Activated T-cell treated with anti-CD3 and anti-CD28 coated beads, Interleukin-2, amount 50 U/mL, for 72 hours (primary cell): ENCODE measurements at regions not wholly inside any gene's neighbourhood (a gene's known extent, or its start where the extent isn't known, plus 50 kb on each side); places are given as distances from the start of the nearest gene placed in this dataset.

Experiments
- ATAC-seq, 2 donors: fragments of 150-1000 bp; cut with Tn5 transposase; replicated peaks in 1 of 2; 2 replicates each; pipeline ENCODE4 v1.10.0; 2021; ENCODE audit warnings: moderate library complexity in 2 of 2, mild to moderate bottlenecking in 1 of 2
- DNase-seq, 2 donors: peaks; one replicate each; pipeline ENCODE4 v3.0.0; 2021 to 2022; ENCODE audit warnings: mixed read lengths in 1 of 2
- H3K27ac Mint-ChIP-seq: one replicate; pipeline ENCODE4 v1.8.0; 2022; ENCODE audit warnings: mild to moderate bottlenecking, moderate library complexity, mixed read lengths
- H3K27me3 Mint-ChIP-seq: one replicate; pipeline ENCODE4 v1.8.0; 2022; ENCODE audit warnings: low read depth, mixed read lengths
- H3K36me3 Mint-ChIP-seq, 2 donors: one replicate each; pipeline ENCODE4 v1.8.0; 2022; ENCODE audit warnings: mixed read lengths in 2 of 2, mild to moderate bottlenecking in 1 of 2; ENCODE audit not compliant: insufficient read depth in 2 of 2
- H3K4me1 Mint-ChIP-seq: one replicate; pipeline ENCODE4 v1.8.0; 2022; ENCODE audit warnings: low read depth, mixed read lengths
- H3K4me3 Mint-ChIP-seq, 2 donors: one replicate each; pipeline ENCODE4 v1.8.0; 2022; ENCODE audit warnings: mild to moderate bottlenecking in 2 of 2, mixed read lengths in 2 of 2, moderate library complexity in 2 of 2
- H3K9me3 Mint-ChIP-seq, 2 donors: one replicate each; pipeline ENCODE4 v1.8.0; 2022; ENCODE audit warnings: mixed read lengths in 2 of 2

- no peaks in the 10 kb centered on the region for H3K4me1 Mint-ChIP-seq
- H3K27me3 Mint-ChIP-seq: no peaks in the 10 kb centered on the region
- no peaks in the 10 kb centered on the region for H3K36me3 Mint-ChIP-seq
- H3K9me3 Mint-ChIP-seq: no peaks in the 10 kb centered on the region
- H3K27ac Mint-ChIP-seq: no peak overlapping the region
- no peak for DNase-seq
- no peak for ATAC-seq
- H3K4me3 Mint-ChIP-seq: no peak overlapping the region
These were observed 127.1 kb upstream of the TNS3 start for GRCh38 chr7:47709051-47709450.

DNA sequence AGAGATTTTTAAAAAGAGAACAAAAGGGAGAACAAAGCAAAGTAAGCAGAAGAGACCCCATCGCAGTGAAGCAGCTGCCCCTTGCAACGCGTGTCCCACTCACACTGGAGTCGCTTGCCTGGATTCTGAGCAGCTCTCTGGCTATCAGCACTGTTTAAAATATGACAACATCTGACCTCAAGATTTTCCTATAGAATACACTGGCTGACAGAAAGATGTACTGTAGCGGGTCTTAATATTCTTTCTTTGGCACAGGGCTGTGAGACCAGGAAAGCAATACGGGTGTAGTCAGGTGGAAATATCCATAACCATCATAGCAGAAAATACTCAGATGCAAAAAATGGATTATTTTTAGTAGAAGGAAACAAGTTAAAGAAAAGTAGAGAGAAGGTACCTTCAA is 125.7 kb upstream of the TNS3 start:
- Mint-ChIP-seq H3K9me3 (peaks cover 0 to 1% of the 10 kb centered on the region in 2 donors), H3K27me3 (no peaks in the 10 kb centered on the region), H3K4me3 (no peak overlapping the region), H3K4me1 (no peaks in the 10 kb centered on the region), H3K27ac (no peak overlapping the region), H3K36me3 (no peaks in the 10 kb centered on the region)
- ATAC-seq (no peak), DNase-seq (no peak)

DNA sequence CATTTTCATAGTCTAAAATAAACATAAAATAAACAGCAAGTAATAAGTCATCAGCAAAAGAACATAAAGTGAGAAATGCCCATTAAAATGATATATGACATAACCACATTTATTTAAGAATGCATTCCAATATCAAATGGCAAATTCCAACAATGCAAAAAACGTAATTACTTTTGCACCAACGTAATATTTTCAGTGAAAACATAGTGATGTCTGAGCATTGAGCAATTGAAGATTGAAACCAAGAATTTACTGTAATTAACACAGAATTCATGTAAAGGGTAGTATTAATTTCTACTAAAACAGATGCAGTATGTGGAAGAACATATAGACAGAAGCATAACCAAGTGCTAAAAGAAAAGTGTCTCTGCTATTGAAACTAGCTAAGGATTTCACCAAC is 123.0 kb upstream of the TNS3 start:
- no peaks in the 10 kb centered on the region for H3K4me1 Mint-ChIP-seq
- peaks cover 0 to 1% of the 10 kb centered on the region in 2 donors for H3K9me3 Mint-ChIP-seq
- H3K27ac Mint-ChIP-seq: no peak overlapping the region
- no peaks in the 10 kb centered on the region for H3K27me3 Mint-ChIP-seq
- H3K4me3 Mint-ChIP-seq: no peak overlapping the region
- H3K36me3 Mint-ChIP-seq: no peaks in the 10 kb centered on the region
- DNase-seq: no peak
- no peak for ATAC-seq

- no peaks in the 10 kb centered on the region for H3K36me3 Mint-ChIP-seq
- no peak overlapping the region for H3K27ac Mint-ChIP-seq
- H3K9me3 Mint-ChIP-seq: peaks cover 0 to 1% of the 10 kb centered on the region in 2 donors
- H3K4me3 Mint-ChIP-seq: no peak overlapping the region
- no peaks in the 10 kb centered on the region for H3K4me1 Mint-ChIP-seq
- ATAC-seq: no peak
- DNase-seq: no peak
- H3K27me3 Mint-ChIP-seq: no peaks in the 10 kb centered on the region
These were observed 120.2 kb upstream of the TNS3 start for GRCh38 chr7:47702080-47702479.

DNA sequence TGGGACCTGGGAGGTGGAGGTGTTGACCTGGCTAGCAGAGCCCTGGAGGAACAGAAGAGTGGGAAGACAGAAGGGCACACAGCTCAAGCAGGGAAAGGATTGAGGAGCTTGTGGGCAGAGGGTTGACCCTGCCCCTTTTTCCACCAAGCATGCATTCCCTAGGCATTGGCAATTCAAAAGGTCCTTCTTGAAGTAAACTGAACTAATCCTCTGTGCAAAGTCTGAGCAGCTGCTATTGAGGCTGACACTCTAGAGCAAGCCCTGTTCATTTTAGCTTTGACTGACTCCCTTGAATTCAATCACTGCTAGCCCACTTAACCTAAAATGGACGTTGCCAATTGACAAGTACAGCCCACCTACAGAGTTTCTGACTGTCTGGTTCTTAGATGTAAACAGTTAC is 116.5 kb upstream of the TNS3 start:
- Mint-ChIP-seq H3K9me3 (no peaks in the 10 kb centered on the region), H3K27me3 (no peaks in the 10 kb centered on the region), H3K27ac (no peak overlapping the region), H3K4me1 (no peaks in the 10 kb centered on the region), H3K36me3 (no peaks in the 10 kb centered on the region), H3K4me3 (no peak overlapping the region)
- DNase-seq: no peak
- ATAC-seq: no peak

- Mint-ChIP-seq H3K4me3 (no peak overlapping the region), H3K9me3 (no peaks in the 10 kb centered on the region), H3K27me3 (no peaks in the 10 kb centered on the region), H3K36me3 (no peaks in the 10 kb centered on the region), H3K4me1 (no peaks in the 10 kb centered on the region), H3K27ac (no peak overlapping the region)
- DNase-seq: no peak
- ATAC-seq: no peak
These were observed 115.6 kb upstream of the TNS3 start for GRCh38 chr7:47697543-47697942.

- H3K27me3 Mint-ChIP-seq: no peaks in the 10 kb centered on the region
- no peak overlapping the region for H3K4me3 Mint-ChIP-seq
- no peaks in the 10 kb centered on the region for H3K36me3 Mint-ChIP-seq
- DNase-seq (no peak), ATAC-seq (no peak)
- no peak overlapping the region for H3K27ac Mint-ChIP-seq
- no peaks in the 10 kb centered on the region for H3K4me1 Mint-ChIP-seq
- no peaks in the 10 kb centered on the region for H3K9me3 Mint-ChIP-seq
These were observed 114.3 kb upstream of the TNS3 start for GRCh38 chr7:47696152-47696710.

GRCh38 chr7:47693216-47693615 is 111.3 kb upstream of the TNS3 start:
- no peak overlapping the region for H3K4me3 Mint-ChIP-seq
- H3K36me3 Mint-ChIP-seq: no peaks in the 10 kb centered on the region
- no peaks in the 10 kb centered on the region for H3K4me1 Mint-ChIP-seq
- H3K27me3 Mint-ChIP-seq: no peaks in the 10 kb centered on the region
- H3K9me3 Mint-ChIP-seq: no peaks in the 10 kb centered on the region
- DNase-seq (no peak), ATAC-seq (no peak)
- no peak overlapping the region for H3K27ac Mint-ChIP-seq

GRCh38 chr7:47691988-47692387 is 110.1 kb upstream of the TNS3 start:
- no peak for ATAC-seq

GRCh38 chr7:47690902-47691558 is 109.1 kb upstream of the TNS3 start:
- no peak overlapping the region for H3K27ac Mint-ChIP-seq

More at GRCh38 chr7:47691988-47692387, 110.1 kb upstream of the TNS3 start:
- Mint-ChIP-seq H3K4me1 (no peaks in the 10 kb centered on the region), H3K9me3 (no peaks in the 10 kb centered on the region), H3K36me3 (no peaks in the 10 kb centered on the region), H3K27me3 (no peaks in the 10 kb centered on the region), H3K27ac (no peak overlapping the region), H3K4me3 (no peak overlapping the region)
- no peak for DNase-seq

GRCh38 chr7:47689558-47689957 is 107.6 kb upstream of the TNS3 start:
- Mint-ChIP-seq H3K36me3 (no peaks in the 10 kb centered on the region), H3K9me3 (no peaks in the 10 kb centered on the region), H3K4me1 (no peaks in the 10 kb centered on the region), H3K27ac (no peak overlapping the region), H3K4me3 (no peak overlapping the region), H3K27me3 (no peaks in the 10 kb centered on the region)
- DNase-seq: no peak
- ATAC-seq: no peak

More at GRCh38 chr7:47690902-47691558, 109.1 kb upstream of the TNS3 start:
- no peaks in the 10 kb centered on the region for H3K4me1 Mint-ChIP-seq
- no peaks in the 10 kb centered on the region for H3K9me3 Mint-ChIP-seq
- no peak overlapping the region for H3K4me3 Mint-ChIP-seq
- DNase-seq: no peak
- no peaks in the 10 kb centered on the region for H3K27me3 Mint-ChIP-seq
- no peak for ATAC-seq
- H3K36me3 Mint-ChIP-seq: no peaks in the 10 kb centered on the region

- ATAC-seq (no peak), DNase-seq (no peak)
- no peaks in the 10 kb centered on the region for H3K27me3 Mint-ChIP-seq
- H3K27ac Mint-ChIP-seq: no peak overlapping the region
- no peaks in the 10 kb centered on the region for H3K36me3 Mint-ChIP-seq
- H3K4me1 Mint-ChIP-seq: no peaks in the 10 kb centered on the region
- H3K9me3 Mint-ChIP-seq: no peaks in the 10 kb centered on the region
- no peak overlapping the region for H3K4me3 Mint-ChIP-seq
These were observed 106.6 kb upstream of the TNS3 start for GRCh38 chr7:47688311-47689100.

DNA sequence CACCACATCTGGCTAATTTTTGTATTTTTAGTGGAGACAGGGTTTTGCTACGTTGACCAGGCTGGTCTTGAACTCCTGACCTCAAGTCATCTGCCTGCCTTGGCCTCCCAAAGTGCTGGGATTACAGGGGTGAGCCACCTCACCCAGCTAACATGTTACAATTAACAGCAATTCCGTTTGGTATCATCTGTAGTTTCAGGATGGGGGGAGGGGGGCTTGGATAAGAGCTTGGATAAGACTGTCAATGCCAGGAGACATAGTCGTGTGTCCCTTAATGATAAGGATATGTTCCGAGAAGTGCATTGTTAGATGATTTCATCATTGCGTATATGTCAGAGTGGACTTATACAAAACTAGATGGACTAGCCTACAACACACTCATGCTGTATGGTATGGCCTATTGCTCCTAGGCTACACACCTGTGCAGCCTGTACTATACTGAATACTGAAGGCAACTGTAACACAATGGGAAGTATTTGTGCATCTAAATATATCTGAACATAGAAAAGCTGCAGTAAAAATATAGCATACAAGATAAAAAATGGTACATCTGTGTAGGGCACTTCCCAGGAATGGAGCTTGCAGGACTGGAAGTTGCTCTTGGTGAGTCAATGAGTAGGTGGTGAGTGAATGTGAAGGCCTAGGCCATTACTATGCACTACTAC is 103.9 kb upstream of the TNS3 start:
- no peaks in the 10 kb centered on the region for H3K27me3 Mint-ChIP-seq
- no peak overlapping the region for H3K27ac Mint-ChIP-seq
- no peak overlapping the region for H3K4me3 Mint-ChIP-seq
- H3K36me3 Mint-ChIP-seq: no peaks in the 10 kb centered on the region
- H3K4me1 Mint-ChIP-seq: no peaks in the 10 kb centered on the region
- ATAC-seq (no peak), DNase-seq (no peak)
- H3K9me3 Mint-ChIP-seq: no peaks in the 10 kb centered on the region
